Left kidney (tissue), 1 donor: ENCODE measurements at regions not wholly inside any gene's neighbourhood (a gene's known extent, or its start where the extent isn't known, plus 50 kb on each side); places are given as distances from the start of the nearest gene placed in this dataset.
"Not testable (repeated sequence)": the region's sequence is repeated elsewhere in the genome, so short reads cannot be mapped to it uniquely, and the experiment has no call there.

ENCODE experiments used
- DNase-seq: peaks from one replicate; pipeline ENCODE4 v3.0.0-alpha.2; 2013

- no peak for DNase-seq
Measured at GRCh38 chr5:164206196-164206595, 700.8 kb downstream of the MAT2B start.

- no peak for DNase-seq
Measured at GRCh38 chr5:164207646-164208045, 702.2 kb downstream of the MAT2B start.

- DNase-seq, result no peak
Measured at GRCh38 chr5:164210491-164210890, 705.1 kb downstream of the MAT2B start.

- no peak for DNase-seq
Measured at GRCh38 chr5:164214698-164215097, 709.3 kb downstream of the MAT2B start.

GRCh38 chr5:164217464-164217863 is 712.0 kb downstream of the MAT2B start:
- DNase-seq, result no peak

GRCh38 chr5:164220522-164220921 is 715.1 kb downstream of the MAT2B start:
- DNase-seq, result no peak

- no peak for DNase-seq
Measured at GRCh38 chr5:164224236-164224635, 718.8 kb downstream of the MAT2B start.

GRCh38 chr5:164224772-164225171 is 719.4 kb downstream of the MAT2B start:
- DNase-seq, result no peak

- DNase-seq, result no peak
Measured at GRCh38 chr5:164230341-164230740, 724.9 kb downstream of the MAT2B start.

GRCh38 chr5:164233791-164234190 is 728.4 kb downstream of the MAT2B start:
- no peak for DNase-seq

GRCh38 chr5:164234321-164234720 is 728.9 kb downstream of the MAT2B start:
- no peak for DNase-seq

GRCh38 chr5:164235300-164235891 is 730.0 kb downstream of the MAT2B start:
- no peak for DNase-seq

- DNase-seq, result no peak
Measured at GRCh38 chr5:164237486-164237885, 732.1 kb downstream of the MAT2B start.

- DNase-seq, result not testable (repeated sequence)
Measured at GRCh38 chr5:164251781-164252180, 746.4 kb downstream of the MAT2B start.

- DNase-seq, result no peak
Measured at GRCh38 chr5:164253764-164254163, 748.3 kb downstream of the MAT2B start.

GRCh38 chr5:164255598-164256213 is 750.3 kb downstream of the MAT2B start:
- DNase-seq, result no peak

GRCh38 chr5:164256351-164256750 is 750.9 kb downstream of the MAT2B start:
- DNase-seq, result no peak

- no peak for DNase-seq
Measured at GRCh38 chr5:164256954-164257353, 751.5 kb downstream of the MAT2B start.

- no peak for DNase-seq
Measured at GRCh38 chr5:164265566-164265965, 760.1 kb downstream of the MAT2B start.

GRCh38 chr5:164266571-164266970 is 761.2 kb downstream of the MAT2B start:
- DNase-seq, result no peak

- DNase-seq, result no peak
Measured at GRCh38 chr5:164277720-164278119, 772.3 kb downstream of the MAT2B start.

GRCh38 chr5:164289526-164289925 is 784.1 kb downstream of the MAT2B start:
- no peak for DNase-seq

GRCh38 chr5:164296603-164297080 is 791.2 kb downstream of the MAT2B start:
- DNase-seq, result peak; percentile 49

- DNase-seq, result no peak
Measured at GRCh38 chr5:164298165-164298564, 792.7 kb downstream of the MAT2B start.
